GM21390 (cell line): ENCODE measurements at regions not wholly inside any gene's neighbourhood (a gene's known extent, or its start where the extent isn't known, plus 50 kb on each side); places are given as distances from the start of the nearest gene placed in this dataset.
A peak's percentile ranks its signal among the peaks of the same experiment; 100 is the strongest.
"Not testable (repeated sequence)": the region's sequence is repeated elsewhere in the genome, so short reads cannot be mapped to it uniquely, and the experiment has no call there.

Experiments used
- ATAC-seq: cut with Tn5 transposase; IDR thresholded peaks from one replicate; pipeline ENCODE4 v1.9.1; 2021; ENCODE audit not compliant: unreplicated experiment

DNA sequence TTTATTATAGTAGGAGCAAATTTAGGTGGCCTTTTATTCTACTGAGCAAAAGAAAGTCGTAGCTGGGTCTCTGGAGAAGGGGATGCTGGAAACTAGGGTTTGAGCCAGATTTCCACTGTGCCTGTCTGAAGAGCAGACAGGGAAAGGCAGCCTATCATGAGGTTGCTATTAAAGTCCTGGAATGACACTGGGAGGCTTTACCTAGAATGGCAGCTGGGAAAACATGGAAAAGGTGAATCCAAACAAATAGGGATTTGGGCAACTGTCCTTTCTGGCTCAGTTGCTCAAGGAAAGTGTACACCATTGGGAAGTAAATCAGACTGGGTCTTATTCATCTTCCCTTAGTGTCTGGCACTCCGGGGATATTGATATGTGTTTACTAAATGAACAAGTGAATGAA lies 154.6 kb downstream of the MTX2 start:
- no peak for ATAC-seq

DNA sequence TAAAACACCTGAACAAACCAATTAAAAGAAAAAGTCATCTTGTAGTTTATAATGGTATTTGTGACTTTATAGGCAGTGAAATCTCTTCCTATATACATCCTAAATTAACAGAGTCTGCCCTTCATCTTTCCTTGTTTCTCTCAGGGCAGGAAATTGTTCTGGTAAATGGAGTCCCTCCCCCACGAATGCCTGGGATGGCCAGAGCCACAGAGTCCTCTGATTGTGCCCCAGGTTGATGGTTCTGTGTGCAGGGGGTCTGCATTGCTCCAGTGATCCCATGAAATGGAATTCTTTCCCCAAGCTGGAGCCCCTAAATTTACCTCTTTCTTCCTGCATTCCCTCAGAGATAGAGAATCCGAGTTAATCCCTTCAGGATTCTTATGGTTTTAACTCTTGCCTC lies 155.5 kb downstream of the MTX2 start:
- ATAC-seq, result no peak

DNA sequence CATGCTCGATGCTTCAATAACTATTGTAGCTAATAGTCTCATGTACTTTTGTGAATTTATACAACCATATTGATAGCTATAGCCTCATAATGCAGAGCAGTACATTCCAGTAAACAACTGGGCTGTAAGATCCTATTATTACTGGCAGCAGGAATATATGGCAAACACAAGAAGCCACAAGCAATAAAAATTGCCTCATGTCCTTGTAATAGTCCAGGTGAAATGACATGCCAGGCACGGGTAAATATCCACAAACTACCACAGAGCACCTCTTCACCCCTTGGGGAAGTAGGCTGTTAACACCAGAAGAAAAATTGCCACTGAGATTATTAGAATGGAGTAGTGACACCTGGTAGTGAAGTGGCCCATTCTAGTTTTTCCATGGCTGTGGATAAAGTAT lies 158.3 kb downstream of the MTX2 start:
- no peak for ATAC-seq

DNA sequence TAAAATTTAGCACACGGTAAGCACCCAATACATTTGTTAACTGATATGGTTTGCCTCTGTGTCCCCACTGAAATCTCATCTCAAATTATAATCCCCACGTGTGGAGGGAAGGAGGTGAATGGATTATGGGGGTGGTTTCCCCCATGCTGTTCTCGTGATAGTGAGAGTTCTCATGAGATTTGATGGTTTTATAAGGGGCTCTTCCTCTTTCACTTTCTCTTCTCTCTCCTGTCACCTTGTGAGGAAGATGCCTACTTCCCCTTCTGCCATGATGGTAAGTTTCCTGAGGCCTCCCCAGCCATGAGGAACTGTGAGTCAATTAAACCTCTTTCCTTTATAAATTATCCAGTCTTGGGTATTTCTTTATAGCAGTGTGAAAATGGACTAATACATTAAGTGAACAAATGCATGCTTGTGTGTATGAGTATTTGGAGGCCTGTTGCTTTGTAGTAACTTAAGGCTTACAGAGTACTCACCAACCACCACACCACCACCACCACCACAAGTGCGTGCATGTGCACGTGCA lies 159.8 kb downstream of the MTX2 start:
- not testable (repeated sequence) for ATAC-seq

DNA sequence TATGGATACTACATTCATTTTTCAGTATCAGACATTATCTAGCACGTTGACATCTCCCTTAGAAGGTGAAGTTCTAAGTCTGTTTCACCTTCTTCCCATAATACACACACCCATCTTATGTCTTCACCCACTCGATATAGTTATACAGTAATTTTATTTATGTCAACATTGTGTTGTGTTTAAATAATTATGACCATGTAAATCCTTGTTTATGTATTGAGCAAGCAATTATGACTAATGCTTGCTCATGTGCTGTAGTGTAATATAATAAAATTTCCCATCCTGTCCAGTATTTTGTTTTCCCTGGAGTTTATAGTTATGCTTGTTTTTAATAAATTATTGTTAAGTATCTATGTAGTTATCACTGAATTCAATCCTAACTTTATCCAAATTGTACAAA lies 163.2 kb downstream of the MTX2 start:
- no peak for ATAC-seq

DNA sequence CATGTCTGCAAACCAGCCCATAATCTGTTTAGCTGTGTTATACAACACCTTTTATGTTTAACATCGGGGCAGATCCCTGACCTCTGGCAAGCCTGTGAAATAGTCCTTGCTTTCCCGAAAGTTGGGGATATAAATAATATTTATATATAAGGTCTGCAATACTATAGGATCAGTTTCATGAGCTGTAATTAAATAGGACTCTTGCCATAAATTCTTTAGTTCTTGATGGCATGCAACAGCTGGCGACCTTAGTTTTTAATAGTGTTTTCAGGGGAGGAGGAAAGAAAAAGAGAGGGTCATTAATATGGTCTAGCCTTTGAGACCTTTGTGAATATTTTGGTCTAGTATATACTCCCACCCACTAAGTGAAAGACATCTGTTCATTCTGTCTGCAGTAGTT lies 166.5 kb downstream of the MTX2 start:
- ATAC-seq, result no peak

DNA sequence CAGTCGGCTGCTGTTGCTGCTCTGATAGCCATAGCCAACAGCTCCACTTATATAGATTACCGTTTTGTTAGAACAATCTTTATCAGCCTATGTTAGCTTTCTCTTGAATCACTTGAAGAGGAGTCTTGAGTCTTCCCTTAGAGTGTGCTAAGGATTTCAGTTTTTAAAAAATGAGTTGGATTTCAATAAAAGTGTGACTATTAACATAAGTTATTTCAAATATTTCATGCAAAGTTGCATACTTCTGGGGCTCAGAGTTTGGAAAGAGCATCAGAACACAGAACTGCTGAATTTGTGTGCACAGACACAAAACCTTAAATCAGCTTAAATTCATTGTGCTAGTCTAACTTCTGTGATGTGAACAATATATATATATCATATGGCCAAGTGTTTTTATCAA lies 174.7 kb downstream of the MTX2 start:
- no peak for ATAC-seq

DNA sequence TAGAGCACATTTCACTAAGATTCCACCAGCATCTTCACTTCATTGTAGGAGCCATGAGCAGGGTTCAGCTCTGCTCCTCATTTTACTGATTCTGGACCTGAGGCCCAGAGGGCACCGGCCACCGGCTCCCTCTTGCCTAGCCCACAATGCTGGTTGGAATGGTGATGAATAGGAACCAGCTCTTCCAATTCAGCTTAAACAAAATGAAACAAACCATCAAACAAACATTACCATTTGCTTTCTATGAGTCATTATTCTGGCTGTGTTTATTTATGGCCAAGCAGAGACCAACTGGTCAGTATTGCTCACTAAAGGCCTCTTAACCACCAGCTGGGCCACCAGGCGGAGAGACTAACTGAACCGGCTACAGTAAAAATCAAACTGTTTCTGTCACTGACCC lies 176.7 kb downstream of the MTX2 start:
- ATAC-seq, result no peak

DNA sequence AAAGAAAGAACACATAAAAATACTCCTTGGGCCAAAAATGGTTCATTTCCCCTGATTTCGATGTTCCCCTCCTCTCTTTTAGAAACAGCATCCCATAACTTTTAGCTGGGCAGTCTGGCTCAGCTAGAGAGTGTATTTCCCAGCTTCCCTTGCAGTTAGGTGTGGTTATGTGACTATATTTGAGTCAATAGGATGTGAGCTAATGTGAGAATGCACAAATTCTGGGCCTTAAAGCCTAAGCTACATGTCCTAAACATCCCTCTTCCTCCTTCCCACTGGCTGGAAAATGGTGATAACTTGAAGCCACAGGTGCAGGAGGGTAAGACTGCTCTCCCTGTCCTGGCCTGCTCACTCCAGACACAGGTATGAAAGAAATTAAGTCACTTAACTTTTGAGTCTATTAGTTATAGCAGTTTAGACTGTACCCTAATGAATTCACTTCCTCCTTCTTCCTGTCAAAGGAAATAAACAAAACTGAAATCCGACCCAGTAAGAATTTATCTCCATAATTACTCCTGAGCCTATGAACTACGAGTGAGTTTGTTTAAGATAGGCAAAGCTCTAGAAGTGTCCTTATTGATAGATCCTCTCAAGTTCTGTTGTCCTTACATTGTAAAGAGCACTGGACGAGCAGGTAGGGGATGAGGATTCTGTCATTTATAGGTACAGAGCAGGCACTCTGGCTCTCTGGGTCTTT lies 177.6 kb downstream of the MTX2 start:
- no peak for ATAC-seq

DNA sequence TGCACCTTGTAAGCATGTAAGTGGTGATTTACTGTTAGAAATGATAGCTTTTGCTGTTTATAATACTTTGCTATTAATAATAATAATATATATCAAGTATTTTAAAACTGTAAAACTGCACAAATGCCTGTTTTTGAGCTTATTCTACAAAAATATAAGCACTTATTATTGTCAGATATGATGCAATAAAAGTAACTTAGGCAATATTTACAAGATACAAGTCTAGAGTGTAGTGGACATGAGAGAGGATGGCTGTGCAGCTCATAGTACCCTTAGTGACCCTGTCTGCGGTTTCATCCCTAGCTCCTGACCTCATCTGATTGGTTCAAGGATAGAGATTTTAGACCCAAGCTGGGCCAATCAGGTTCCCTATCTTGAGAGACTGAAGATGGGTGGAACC lies 178.4 kb downstream of the MTX2 start:
- ATAC-seq, result no peak

DNA sequence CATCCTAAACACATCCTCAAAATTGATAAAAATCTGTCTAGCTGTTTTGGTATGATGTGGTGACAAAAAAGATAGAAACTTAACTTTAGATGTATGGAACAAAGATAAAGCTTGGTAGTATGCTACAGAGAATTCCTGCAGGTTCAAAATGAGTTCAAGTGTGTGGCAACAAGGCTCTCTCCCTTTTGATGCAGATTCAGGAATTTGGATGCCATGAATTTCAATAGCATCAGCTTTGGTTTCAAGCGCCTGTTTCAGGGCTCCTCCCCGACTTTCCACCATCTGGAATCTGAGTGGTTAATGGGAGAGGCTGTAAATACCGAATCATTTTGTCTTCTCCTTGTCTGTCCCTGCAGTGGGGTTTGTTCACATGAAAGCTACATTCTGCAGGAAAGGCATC lies 180.6 kb downstream of the MTX2 start:
- ATAC-seq, result no peak

DNA sequence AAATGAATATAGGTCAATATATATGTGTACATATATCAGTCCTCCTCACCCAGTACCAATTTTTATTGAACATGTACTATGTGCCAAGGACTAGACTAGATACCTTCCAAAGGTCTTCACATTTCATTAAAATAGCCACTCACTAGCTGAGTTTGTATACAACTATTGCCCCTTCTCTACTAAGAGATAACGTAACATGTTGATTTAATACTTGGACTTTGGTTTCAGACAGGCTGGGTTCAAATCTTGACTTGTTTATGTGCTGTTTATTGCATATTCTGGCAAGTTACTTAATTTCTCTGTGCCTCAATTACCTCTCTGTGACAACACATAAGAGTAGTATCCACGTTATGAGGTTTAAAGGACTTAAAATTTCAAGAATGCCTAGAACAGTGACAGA lies 184.5 kb downstream of the MTX2 start:
- no peak for ATAC-seq

DNA sequence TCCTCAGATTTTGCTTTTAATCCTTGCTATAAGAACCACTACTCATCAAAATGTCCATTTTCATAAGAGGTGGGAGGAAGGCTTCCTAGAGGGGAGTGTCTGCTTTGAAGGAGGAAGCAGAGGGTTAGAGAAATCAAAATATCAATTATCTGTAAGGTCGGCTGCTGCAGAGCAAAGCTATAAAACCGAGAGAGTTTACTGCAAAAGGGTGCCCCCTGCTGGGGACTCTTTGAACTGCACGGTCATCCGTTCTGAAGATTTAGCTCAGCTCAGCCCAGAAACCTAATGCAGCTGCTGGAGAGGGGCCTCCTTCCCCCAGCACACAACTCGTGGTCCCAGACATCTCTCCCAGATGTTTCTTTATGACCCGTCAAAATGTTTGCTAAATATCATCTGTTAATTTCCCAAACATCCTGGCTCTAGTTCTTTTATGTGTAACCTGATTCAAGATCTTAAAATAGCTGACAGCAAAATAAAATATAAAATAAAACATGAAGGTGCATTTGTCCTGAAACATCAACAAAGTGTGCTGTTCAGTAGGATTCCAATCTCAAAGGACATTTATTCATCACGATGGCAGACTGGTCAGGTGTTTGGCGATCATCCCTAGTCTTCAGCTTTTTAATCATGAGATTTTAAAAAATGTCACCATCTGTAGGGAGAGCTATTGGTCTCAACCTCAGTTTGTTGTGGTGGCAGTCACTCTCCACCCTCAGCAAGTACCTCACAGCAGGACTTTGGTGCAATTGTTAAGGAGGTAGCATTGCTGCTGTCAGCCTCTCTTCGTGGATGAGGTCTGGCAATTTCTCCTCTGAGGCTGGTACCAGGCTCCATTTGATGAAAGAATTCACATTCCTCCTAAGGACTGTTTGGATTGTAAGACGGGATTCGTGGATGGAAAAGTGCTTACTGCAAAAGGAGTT lies 185.9 kb downstream of the MTX2 start:
- peak; percentile 61 for ATAC-seq

DNA sequence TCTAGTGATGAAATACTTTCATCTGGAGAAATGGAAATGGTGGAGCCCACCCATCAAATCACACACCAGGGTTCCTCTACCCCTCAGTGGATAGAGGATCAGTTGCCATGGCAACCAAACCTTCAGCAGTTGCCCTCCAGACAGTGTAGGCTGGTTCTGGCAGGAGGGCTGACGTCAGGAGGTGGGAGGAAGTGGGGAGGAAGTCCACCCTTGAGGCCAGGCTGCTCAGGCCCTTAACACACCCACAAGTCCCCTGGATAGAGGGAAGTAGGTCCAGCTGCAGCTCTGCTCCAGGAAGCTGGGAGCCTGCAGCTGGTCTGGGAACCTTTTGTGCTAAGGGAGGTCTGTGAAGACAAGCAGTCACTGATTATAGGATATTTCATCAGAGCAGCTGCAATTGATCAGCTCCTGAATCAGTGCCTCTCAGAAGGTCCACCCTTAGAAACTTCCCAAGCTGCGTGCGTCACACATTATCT lies 186.6 kb downstream of the MTX2 start:
- no peak for ATAC-seq

DNA sequence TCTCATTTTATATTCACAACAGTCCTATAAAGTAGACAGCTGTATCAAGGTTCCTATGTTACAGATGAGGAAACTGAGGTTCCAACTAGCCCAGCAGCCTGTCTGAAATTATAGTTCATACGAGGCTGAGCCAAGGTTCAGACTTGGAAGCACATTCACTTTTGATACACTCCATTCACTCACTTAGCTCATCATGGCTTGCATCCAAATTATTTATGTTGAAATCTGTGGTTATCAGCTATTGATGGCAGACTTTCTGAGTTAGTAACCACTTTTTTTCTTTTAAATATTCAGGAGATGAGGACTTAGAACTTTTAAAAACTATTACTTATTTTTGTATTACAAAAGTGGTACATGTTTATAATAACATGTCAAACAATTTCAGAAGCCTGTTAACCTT lies 188.2 kb downstream of the MTX2 start:
- ATAC-seq, result no peak

DNA sequence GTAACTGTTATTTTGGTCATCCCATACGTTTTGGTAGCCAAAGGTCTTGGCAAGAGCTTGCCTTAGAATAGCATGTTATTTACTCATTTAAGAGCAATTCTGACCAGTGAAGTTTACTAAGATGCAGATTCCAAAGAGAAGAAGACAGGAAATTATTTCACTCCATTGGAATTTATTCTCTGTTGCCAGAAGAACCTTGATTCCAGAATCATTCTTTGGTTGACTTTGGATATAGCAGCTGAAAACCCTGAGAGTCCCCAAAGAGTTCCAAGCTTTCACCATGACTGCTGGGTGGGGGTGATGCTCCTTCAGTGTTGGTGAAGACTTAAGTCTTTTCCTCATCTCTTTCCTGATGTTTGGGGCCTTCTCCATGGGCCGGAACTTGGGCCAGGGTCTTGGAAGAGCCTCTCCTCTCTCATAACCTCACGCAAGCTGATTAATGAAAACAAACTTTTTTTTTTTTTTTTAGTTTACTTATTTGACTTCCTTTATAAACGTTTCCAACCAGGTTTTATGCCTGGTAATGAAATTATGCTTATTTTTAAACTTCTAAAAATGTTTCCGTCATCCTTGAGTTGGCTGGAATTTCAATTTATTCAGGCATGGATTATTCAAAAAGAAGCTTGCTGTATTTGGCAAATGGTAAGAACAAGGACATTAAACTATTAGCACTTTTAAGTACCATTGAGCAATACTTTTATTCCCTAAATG lies 192.0 kb downstream of the MTX2 start:
- no peak for ATAC-seq

DNA sequence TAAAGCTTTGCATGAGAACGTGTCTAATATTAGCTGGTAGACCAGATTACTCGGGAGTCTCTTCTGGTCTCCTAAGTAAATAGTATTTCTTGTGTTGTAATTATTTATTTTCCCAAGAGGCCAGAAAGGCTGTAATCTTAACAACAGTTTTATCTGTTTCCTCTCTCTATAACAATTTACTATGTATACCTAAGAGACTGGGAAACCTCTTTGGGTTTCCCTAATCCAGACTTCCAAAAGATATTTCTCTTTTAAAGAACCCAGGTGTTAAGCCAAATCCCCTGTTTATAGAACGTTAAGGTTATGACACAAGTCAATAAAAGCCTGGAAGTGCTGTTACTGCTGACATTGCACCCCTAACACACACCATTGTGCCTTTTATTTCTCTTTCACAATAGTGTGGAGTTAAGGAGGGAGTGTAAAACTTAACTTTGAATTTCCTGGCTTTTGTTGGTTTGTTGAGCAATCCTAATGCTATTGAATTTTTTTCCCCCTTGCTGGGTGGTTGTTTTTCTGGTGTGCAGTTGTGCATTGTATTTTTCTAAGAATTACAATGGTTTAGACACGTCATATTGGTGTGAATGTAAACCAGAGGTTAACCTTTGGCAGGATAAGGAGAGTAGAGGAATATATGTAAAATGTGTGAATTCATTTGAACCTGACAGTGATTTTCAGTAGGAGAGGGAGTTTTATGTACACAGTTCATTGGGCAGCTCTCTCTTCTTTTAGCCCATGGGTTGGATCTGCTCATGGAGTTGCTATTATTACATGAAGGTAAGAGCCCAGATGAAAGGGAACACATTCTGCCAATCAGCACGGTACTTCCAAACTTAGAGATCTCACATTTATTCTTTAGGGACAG lies 192.8 kb downstream of the MTX2 start:
- no peak for ATAC-seq

DNA sequence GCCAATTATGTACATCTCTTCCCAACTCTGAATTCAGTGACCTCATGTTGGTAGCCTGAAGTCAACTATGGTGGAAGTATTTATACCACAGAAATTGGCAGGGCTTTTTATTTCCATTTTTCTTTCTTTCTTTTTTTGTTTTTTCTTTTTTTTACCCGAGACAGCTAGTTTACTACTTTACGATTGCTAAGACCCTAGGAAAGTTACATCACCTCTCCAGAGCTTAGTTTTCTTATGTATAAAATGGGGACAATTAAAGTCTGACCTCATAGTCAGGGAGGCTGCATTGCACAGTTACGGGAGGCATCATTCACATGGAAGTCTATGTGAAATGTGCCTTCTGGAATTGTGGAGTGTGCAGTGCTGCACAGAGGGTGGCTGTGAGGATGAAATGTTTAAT lies 194.3 kb downstream of the MTX2 start:
- ATAC-seq, result no peak

DNA sequence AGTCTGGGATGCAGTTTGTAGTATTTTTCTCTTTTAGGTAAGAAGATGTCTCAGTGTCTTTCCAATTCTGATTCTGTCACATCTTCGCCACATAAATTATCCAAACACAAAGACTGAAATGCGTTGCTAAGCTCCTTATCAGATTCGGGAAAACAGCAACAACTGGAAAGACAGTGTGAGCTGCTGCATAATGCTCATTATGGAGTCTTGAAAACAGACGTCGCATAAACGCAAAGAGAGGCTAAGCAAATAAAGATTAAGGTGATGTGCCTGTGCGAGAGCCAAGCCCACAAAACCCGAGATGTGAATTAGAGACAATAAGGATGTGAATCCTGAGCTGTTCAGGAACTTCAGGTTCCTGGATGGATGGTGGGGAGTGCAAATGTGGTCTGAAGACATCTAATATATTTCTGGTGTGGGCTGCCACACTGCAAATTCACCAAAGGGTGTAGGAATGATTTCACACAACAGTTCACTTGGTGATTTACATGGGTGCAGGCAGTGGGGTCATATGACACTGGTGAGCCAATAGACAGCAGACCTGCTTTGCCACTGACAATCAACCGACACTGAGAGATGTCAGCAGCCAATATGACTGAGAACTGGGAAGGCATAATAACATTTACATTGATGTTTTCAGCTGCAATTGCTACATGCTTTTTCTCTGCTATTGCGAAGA lies 195.8 kb downstream of the MTX2 start:
- no peak for ATAC-seq

DNA sequence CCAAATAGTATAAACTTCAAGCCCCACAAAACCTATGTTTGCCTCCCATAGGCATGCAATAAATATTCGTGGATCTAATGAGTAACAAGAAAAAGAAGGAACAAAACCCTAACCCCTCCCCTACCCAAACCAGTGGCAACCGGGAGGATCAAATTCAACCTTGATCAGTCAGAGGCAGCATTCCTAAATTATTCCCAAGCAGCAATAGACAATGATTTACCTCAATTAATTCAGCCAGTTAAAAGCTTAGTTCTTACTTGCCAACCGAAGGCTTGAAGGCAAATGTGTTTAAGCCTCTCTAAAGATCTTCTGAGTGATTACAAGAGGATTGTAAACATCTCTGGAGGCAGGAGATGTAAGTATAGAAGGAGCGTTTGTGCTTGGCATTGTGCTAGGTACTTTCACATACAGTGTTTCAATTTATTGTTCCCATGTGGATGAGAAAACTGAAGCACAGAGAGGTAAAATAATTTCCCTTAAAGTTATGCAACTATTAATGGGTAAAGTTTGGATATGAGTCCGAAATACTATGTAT lies 197.7 kb downstream of the MTX2 start:
- no peak for ATAC-seq
